ENCODE measurements at regions not wholly inside any gene's neighbourhood (a gene's known extent, or its start where the extent isn't known, plus 50 kb on each side); places are given as distances from the start of the nearest gene placed in this dataset.

DNA sequence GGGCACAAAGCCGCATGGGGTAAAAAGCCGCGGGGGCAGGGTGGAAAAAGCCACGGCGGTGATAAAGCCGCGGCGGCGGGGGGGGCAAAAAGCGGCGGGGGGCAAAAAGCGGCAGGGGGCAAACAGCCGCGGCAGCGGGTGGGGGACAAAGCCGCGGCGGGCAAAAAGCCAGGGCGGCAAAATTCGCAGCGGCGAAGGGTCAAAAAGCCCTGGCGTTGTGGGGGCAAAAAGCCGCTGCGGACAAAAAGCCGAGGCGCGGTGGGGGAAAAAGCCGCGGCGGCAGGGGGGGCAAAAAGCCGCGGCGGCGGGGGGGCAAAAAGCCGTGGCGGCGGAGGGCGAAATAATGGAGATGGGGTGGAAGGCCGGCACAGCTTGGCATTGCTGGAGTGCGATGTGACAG is 3902.9 kb downstream of the SRGAP2C start:
- no peak for TF ChIP-seq POLR2AphosphoS5 (IDR thresholded peaks at IDR 0.05)
- TF ChIP-seq, protein P1, sequence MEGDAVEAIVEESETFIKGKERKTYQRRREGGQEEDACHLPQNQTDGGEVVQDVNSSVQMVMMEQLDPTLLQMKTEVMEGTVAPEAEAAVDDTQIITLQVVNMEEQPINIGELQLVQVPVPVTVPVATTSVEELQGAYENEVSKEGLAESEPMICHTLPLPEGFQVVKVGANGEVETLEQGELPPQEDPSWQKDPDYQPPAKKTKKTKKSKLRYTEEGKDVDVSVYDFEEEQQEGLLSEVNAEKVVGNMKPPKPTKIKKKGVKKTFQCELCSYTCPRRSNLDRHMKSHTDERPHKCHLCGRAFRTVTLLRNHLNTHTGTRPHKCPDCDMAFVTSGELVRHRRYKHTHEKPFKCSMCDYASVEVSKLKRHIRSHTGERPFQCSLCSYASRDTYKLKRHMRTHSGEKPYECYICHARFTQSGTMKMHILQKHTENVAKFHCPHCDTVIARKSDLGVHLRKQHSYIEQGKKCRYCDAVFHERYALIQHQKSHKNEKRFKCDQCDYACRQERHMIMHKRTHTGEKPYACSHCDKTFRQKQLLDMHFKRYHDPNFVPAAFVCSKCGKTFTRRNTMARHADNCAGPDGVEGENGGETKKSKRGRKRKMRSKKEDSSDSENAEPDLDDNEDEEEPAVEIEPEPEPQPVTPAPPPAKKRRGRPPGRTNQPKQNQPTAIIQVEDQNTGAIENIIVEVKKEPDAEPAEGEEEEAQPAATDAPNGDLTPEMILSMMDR (IDR thresholded peaks at IDR 0.05): no peak
